Esophagus muscularis mucosa (tissue), 4 donors: ENCODE measurements at regions not wholly inside any gene's neighbourhood (a gene's known extent, or its start where the extent isn't known, plus 50 kb on each side); places are given as distances from the start of the nearest gene placed in this dataset.
"Not testable (repeated sequence)": the region's sequence is repeated elsewhere in the genome, so short reads cannot be mapped to it uniquely, and the experiment has no call there.

Source experiments
- EP300 ChIP-seq: sonication (generic); formaldehyde crosslinking; IDR thresholded peaks from one replicate; pipeline ENCODE4 v1.6.1; 2017; ENCODE audit warnings: antibody characterized with exemption
- POLR2A ChIP-seq: fragments of 450-650 bp; IDR thresholded peaks from one replicate; pipeline ENCODE4 v1.6.1; 2017; ENCODE audit warnings: antibody characterized with exemption, moderate library complexity, mild to moderate bottlenecking, low read depth
- POLR2AphosphoS5 ChIP-seq, 2 donors: sonication (generic); formaldehyde crosslinking; IDR thresholded peaks; one replicate each; pipeline ENCODE4 v1.6.1; 2017; ENCODE audit warnings: antibody characterized with exemption in 2 of 2
- TF ChIP-seq, protein P1 (sequence below), 3 experiments: fragments of 200-600 bp in 2 of 3; fragments of 450-650 bp in 1 of 3; sonication (generic) in 2 of 3; IDR thresholded peaks; one replicate each; pipeline ENCODE4 v1.5.1; 2017 to 2019; ENCODE audit warnings: antibody characterized with exemption in 3 of 3, mild to moderate bottlenecking in 2 of 3, moderate library complexity in 1 of 3

DNA sequence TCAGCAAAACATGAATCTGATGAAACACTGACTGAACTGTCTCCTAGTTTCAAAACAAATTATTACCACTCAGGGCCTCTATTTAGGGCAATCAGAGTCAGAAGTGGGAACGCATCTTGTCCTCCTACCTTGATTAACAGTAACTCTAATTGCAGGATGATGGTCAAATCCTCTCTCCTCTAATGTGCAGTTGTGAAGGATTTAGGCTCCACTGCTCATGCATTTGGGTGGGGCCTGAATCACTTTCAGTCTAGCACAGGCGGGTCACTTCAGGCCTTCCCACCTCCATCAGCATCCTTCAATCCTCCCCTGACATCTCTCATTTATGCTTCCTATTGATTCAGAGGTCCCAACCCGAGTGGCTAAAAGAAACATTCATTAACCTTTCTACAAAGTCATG lies 67.5 kb upstream of the AGAP9 start:
- TF ChIP-seq, protein P1, sequence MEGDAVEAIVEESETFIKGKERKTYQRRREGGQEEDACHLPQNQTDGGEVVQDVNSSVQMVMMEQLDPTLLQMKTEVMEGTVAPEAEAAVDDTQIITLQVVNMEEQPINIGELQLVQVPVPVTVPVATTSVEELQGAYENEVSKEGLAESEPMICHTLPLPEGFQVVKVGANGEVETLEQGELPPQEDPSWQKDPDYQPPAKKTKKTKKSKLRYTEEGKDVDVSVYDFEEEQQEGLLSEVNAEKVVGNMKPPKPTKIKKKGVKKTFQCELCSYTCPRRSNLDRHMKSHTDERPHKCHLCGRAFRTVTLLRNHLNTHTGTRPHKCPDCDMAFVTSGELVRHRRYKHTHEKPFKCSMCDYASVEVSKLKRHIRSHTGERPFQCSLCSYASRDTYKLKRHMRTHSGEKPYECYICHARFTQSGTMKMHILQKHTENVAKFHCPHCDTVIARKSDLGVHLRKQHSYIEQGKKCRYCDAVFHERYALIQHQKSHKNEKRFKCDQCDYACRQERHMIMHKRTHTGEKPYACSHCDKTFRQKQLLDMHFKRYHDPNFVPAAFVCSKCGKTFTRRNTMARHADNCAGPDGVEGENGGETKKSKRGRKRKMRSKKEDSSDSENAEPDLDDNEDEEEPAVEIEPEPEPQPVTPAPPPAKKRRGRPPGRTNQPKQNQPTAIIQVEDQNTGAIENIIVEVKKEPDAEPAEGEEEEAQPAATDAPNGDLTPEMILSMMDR (IDR thresholded peaks at IDR 0.05) = not testable (repeated sequence)
- TF ChIP-seq POLR2A; POLR2AphosphoS5 (IDR thresholded peaks at IDR 0.05); EP300: not testable (repeated sequence)
